Caco-2 (cell line): ENCODE measurements at regions not wholly inside any gene's neighbourhood (a gene's known extent, or its start where the extent isn't known, plus 50 kb on each side); places are given as distances from the start of the nearest gene placed in this dataset.
A peak's percentile ranks its signal among the peaks of the same experiment; 100 is the strongest.

ENCODE experiments used
- BruUV-seq: library from RNA; stranded (reverse); fragments of 400-500 nt; replicated peaks from 2 replicates; lab custom pipeline; 2021; lab: Mats Ljungman, UMichigan
- CTCF ChIA-PET: fragments of 300-600 bp; sonication (Branson Sonifier 250); formaldehyde crosslinking; loops from one replicate; lab custom pipeline; 2022; ENCODE audit warnings: antibody characterized with exemption; lab: Charles Lee
- POLR2A ChIA-PET: fragments of 300-600 bp; sonication (Branson Sonifier 250); formaldehyde crosslinking; loops from one replicate; lab custom pipeline; 2022; ENCODE audit warnings: antibody characterized with exemption; lab: Charles Lee
- DNase-seq, 2 experiments: peaks; one replicate each; pipeline versions ENCODE4 v3.0.0 to v3.0.0-alpha.2; 2020 to 2022
- H3K27me3 ChIP-seq: replicated peaks from 2 replicates; pipeline ENCODE4 v1.6.0; 2011; ENCODE audit warnings: low read length; ENCODE audit not compliant: control insufficient read depth, insufficient read depth
- H3K36me3 ChIP-seq: 2 replicates; pipeline ENCODE4 v1.5.1; 2011; ENCODE audit warnings: low read length; ENCODE audit not compliant: control insufficient read depth, insufficient read depth
- H3K4me1 ChIP-seq: fragments of 250-450 bp; sonication (Bioruptor Pico); 2 replicates; pipeline ENCODE4 v1.5.1; 2020; ENCODE audit warnings: mild to moderate bottlenecking
- H3K4me3 ChIP-seq: 2 replicates; pipeline ENCODE4 v1.5.1; 2011; ENCODE audit warnings: low read depth, mild to moderate bottlenecking, control low read depth, low read length
- H3K9me3 ChIP-seq: fragments of 250-450 bp; sonication (Bioruptor Pico); 2 replicates; pipeline ENCODE4 v1.5.1; 2020; ENCODE audit warnings: mild to moderate bottlenecking, moderate library complexity
- H3K27ac Mint-ChIP-seq: one replicate; pipeline ENCODE4 v1.8.0; 2022; ENCODE audit warnings: mixed read lengths; ENCODE audit not compliant: unreplicated experiment
- H3K27me3 Mint-ChIP-seq: one replicate; pipeline ENCODE4 v1.8.0; 2022; ENCODE audit warnings: mixed read lengths; ENCODE audit not compliant: insufficient read depth, unreplicated experiment
- H3K36me3 Mint-ChIP-seq: one replicate; pipeline ENCODE4 v1.8.0; 2022; ENCODE audit warnings: mild to moderate bottlenecking, mixed read lengths; ENCODE audit not compliant: insufficient read depth, unreplicated experiment
- H3K4me1 Mint-ChIP-seq: one replicate; pipeline ENCODE4 v1.8.0; 2022; ENCODE audit warnings: low read depth, mixed read lengths; ENCODE audit not compliant: unreplicated experiment
- H3K4me3 Mint-ChIP-seq: one replicate; pipeline ENCODE4 v1.8.0; 2022; ENCODE audit warnings: mild to moderate bottlenecking, moderate library complexity, mixed read lengths; ENCODE audit not compliant: unreplicated experiment
- H3K9me3 Mint-ChIP-seq: one replicate; pipeline ENCODE4 v1.8.0; 2022; ENCODE audit warnings: mixed read lengths; ENCODE audit not compliant: unreplicated experiment
- intact Hi-C: fragments of 100-400 bp; cut with micrococcal nuclease; formaldehyde crosslinking; loops from one replicate; pipeline ENCODE4 v1.10.0; 2022; ENCODE audit not compliant: unreplicated experiment
- TF ChIP-seq, protein P1 (sequence below), 2 experiments: fragments of 200-600 bp in 1 of 2; IDR thresholded peaks; 1 replicate in 1 of 2; 2 replicates in 1 of 2; pipeline versions ENCODE4 v1.5.1 to v1.8.0; 2011 to 2022; ENCODE audit warnings: antibody characterized with exemption in 1 of 2, control low read depth in 1 of 2, inconsistent platforms in 1 of 2, low read depth in 1 of 2, low read length in 1 of 2, mild to moderate bottlenecking in 1 of 2, moderate library complexity in 1 of 2; ENCODE audit not compliant: insufficient read depth in 1 of 2, severe bottlenecking in 1 of 2, unreplicated experiment in 1 of 2

DNA sequence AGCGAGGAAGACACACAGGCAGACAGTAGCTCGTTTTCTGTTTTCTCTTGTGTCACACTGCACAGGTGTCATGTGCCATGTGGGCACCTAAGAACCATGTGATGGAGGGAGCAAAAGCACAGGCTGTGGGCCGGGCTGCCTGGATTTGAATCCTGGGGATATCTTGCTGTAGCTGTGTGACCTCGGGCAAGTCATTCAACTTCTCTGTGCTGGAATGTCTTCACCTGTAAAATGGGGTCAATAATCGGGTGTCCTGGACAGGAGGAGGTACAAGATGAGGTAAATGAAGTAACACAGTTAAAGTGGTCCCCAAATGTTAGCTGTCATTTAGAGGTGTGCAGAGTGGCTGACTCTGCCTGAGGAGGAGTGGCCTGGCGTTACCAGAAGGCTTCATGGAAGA, 246.9 kb downstream of the RPS24 start:
- Histone ChIP-seq H3K36me3 (no peaks in the 10 kb centered on the region), H3K4me3 (no peak overlapping the region), H3K9me3 (no peaks in the 10 kb centered on the region), H3K27me3 (no peaks in the 10 kb centered on the region), H3K4me1 (peaks cover 9% of the 10 kb centered on the region; the same call in 1 of the 2 replicates)
- Mint-ChIP-seq H3K4me1 (peaks cover 6% of the 10 kb centered on the region), H3K27me3 (no peaks in the 10 kb centered on the region), H3K9me3 (no peaks in the 10 kb centered on the region), H3K4me3 (no peak overlapping the region), H3K36me3 (no peaks in the 10 kb centered on the region), H3K27ac (no peak overlapping the region)
- BruUV-seq: no TSS peak
- intact Hi-C loops: no loop called here
- no peak for DNase-seq
- POLR2A ChIA-PET: no interaction called here
- CTCF ChIA-PET: no interaction called here
- TF ChIP-seq, protein P1, sequence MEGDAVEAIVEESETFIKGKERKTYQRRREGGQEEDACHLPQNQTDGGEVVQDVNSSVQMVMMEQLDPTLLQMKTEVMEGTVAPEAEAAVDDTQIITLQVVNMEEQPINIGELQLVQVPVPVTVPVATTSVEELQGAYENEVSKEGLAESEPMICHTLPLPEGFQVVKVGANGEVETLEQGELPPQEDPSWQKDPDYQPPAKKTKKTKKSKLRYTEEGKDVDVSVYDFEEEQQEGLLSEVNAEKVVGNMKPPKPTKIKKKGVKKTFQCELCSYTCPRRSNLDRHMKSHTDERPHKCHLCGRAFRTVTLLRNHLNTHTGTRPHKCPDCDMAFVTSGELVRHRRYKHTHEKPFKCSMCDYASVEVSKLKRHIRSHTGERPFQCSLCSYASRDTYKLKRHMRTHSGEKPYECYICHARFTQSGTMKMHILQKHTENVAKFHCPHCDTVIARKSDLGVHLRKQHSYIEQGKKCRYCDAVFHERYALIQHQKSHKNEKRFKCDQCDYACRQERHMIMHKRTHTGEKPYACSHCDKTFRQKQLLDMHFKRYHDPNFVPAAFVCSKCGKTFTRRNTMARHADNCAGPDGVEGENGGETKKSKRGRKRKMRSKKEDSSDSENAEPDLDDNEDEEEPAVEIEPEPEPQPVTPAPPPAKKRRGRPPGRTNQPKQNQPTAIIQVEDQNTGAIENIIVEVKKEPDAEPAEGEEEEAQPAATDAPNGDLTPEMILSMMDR (IDR thresholded peaks at IDR 0.05; ENCODE audit: insufficient read depth in 1 of 2, low read depth in 1 of 2, low read length in 1 of 2, severe bottlenecking in 1 of 2, unreplicated experiment in 1 of 2): no peak

DNA sequence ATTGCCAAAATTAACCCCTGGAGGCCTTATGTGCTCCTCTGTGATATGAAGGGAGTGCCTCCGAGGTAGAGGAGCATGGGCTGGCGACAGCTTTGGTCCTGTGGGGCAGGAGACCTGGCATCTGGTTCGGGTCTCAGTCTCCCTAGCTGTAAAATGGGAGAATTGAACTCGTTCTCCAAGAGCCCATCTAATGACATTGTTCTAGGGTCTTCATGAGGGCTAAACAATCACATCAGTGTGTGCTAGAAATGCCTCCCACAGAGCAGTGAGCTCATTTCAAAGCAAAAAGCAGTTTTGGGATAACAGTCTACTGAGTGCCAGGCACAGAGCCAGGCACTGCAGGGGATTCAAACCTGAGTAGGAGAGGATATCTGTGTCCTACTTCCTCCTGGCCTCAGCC, 248.0 kb downstream of the RPS24 start:
- BruUV-seq: no TSS peak
- POLR2A ChIA-PET: interaction anchor here (0.6 kb wide), 1 partner anchor 10 kb away, joined by 6 read pairs; no protein-coding TSS in a partner anchor
- DNase-seq: no peak
- no peak overlapping the region for H3K4me3 Mint-ChIP-seq
- no peaks in the 10 kb centered on the region for H3K36me3 Mint-ChIP-seq
- H3K27me3 ChIP-seq: no peaks in the 10 kb centered on the region
- CTCF ChIA-PET: no interaction called here
- no peaks in the 10 kb centered on the region for H3K9me3 ChIP-seq
- no peaks in the 10 kb centered on the region for H3K36me3 ChIP-seq
- intact Hi-C loops: no loop called here
- no peaks in the 10 kb centered on the region for H3K27me3 Mint-ChIP-seq
- H3K4me1 Mint-ChIP-seq: peaks cover 6% of the 10 kb centered on the region
- no peak overlapping the region for H3K27ac Mint-ChIP-seq
- TF ChIP-seq, protein P1 (IDR thresholded peaks at IDR 0.05; ENCODE audit: insufficient read depth in 1 of 2, low read depth in 1 of 2, low read length in 1 of 2, severe bottlenecking in 1 of 2, unreplicated experiment in 1 of 2): no peak
- H3K4me3 ChIP-seq: no peak overlapping the region
- no peaks in the 10 kb centered on the region for H3K9me3 Mint-ChIP-seq
- peaks cover 9% of the 10 kb centered on the region; the same call in 1 of the 2 replicates for H3K4me1 ChIP-seq

DNA sequence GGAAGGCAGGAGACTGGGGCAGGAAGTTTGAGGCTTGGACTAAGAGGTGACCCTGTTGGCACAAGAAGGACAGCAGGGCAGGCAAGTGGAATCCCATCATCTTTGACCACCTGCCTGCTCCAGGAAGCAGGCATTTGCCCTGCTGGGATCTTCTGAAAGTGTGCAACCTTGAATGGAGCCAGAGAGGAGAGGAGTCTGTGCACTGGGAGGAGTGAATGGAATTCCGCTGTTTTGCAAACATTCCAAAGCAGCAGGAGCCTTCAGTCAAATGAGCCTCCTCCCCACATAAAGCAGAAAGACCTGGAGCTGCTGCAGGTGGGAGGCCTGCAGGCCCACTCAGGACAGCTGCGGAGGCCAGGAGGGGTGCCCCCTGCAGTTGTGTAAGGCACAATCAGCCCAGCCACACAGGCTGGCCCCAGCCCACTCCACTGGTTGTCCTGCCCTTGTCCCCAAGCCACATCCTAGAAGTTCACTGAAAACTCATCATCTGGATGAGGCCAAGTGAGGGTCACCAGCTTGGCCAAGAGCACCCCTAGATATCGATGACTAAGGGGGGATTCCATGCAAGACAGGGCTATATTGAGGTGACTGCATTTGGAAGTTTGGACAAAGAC, 249.5 kb downstream of the RPS24 start:
- DNase-seq: peak in 1 of 2 experiments; percentile 37
- Mint-ChIP-seq H3K27me3 (no peaks in the 10 kb centered on the region), H3K4me1 (peaks cover 6% of the 10 kb centered on the region), H3K4me3 (no peak overlapping the region), H3K27ac (no peak overlapping the region), H3K36me3 (no peaks in the 10 kb centered on the region), H3K9me3 (no peaks in the 10 kb centered on the region)
- Histone ChIP-seq H3K4me3 (no peak overlapping the region), H3K4me1 (peaks cover 9% of the 10 kb centered on the region; the same call in 1 of the 2 replicates), H3K9me3 (no peaks in the 10 kb centered on the region), H3K27me3 (no peaks in the 10 kb centered on the region), H3K36me3 (no peaks in the 10 kb centered on the region)
- CTCF ChIA-PET: interaction anchor here (0.6 kb wide), 1 partner anchor 55 kb away, joined by 3 read pairs; no protein-coding TSS in a partner anchor
- POLR2A ChIA-PET: no interaction called here
- TF ChIP-seq, protein P1 (IDR thresholded peaks at IDR 0.05; ENCODE audit: insufficient read depth in 1 of 2, low read depth in 1 of 2, low read length in 1 of 2, severe bottlenecking in 1 of 2, unreplicated experiment in 1 of 2): no peak
- intact Hi-C loops: no loop called here
- BruUV-seq: no TSS peak
